ENCODE measurements at regions not wholly inside any gene's neighbourhood (a gene's known extent, or its start where the extent isn't known, plus 50 kb on each side); places are given as distances from the start of the nearest gene placed in this dataset.

DNA sequence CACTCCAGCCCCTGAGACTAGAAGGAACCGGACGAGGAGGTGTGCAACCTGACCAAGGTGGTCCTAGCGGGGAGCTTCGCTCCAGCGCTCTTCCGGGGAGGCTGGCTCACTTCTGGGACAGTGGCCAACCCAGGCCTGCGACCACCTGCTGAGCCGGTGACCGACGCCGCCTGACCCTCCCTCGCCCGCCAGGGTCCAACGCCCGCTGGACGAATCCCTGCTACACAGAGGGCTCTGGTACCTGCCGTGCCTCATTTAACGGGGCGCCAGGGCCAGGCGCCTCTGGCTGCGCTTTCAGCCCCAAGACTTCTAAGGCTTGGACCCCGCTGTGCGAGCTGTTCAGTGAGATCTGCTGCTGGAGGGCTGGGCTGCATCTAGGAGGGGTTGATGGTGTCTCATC is 99.5 kb upstream of the KCNJ18 start:
- DNase-seq (ENCODE audit: low spot score) (no peak), ATAC-seq (no peak), FAIRE-seq (no peak)
- no peaks in the 10 kb centered on the region for H3K9me3 ChIP-seq (ENCODE audit: low read length)
- in situ Hi-C loops (cut with HindIII; ENCODE audit: extremely low pct_ligation_motif_present, low pct_unique_long_range_greater_than_20kb) (no loop called here), intact Hi-C loops (cut with micrococcal nuclease; ENCODE audit: unreplicated experiment) (no loop called here)
- H4K20me1 ChIP-seq (ENCODE audit: insufficient read depth, low read length): no peaks in the 10 kb centered on the region
- ChIA-PET CTCF (ENCODE audit: low intra/inter-chr PET ratio, low total read pairs) (no interaction called here), POLR2A (no interaction called here)
- no peaks in the 10 kb centered on the region; a peak in 1 of 5 replicates for H3K27me3 ChIP-seq (ENCODE audit: control insufficient read depth in 1 of 2, insufficient read depth in 2 of 2, low read length in 2 of 2)
- H3K4me1 ChIP-seq (ENCODE audit: insufficient read depth, low read length): peaks cover 6% of the 10 kb centered on the region
- H3K4me2 ChIP-seq (ENCODE audit: low read depth, low read length): no peak overlapping the region
- no peaks in the 10 kb centered on the region for H3K36me3 ChIP-seq (replicated peaks in 1 of 2; ENCODE audit: control insufficient read depth in 1 of 2, insufficient read depth in 2 of 2, low read length in 2 of 2)
- no TSS peak for BruUV-seq (replicated peaks)
- no peak overlapping the region for H3K27ac ChIP-seq (ENCODE audit: extremely low read length, insufficient read depth, low read length)
- no peak overlapping the region for H3K9ac ChIP-seq (ENCODE audit: insufficient read depth, low read depth, low read length)
- no CpG with 5 or more reads among the region's 23 CpGs for WGBS (ENCODE audit: low lambda C conversion rate)
- no peak overlapping the region for H2AFZ ChIP-seq (ENCODE audit: low read length)
- no peak overlapping the region for H3K4me3 ChIP-seq (replicated peaks in 1 of 3; ENCODE audit: insufficient read depth in 1 of 3, low read depth in 2 of 3, low read length in 3 of 3)
- no peaks in the 10 kb centered on the region for H3K79me2 ChIP-seq (ENCODE audit: insufficient read depth, low read length)
- TF ChIP-seq ZNF468 (CRISPR knock-in tag; IDR thresholded peaks at IDR 0.05): no peak
- no peak for TF ChIP-seq SMAD9 (CRISPR knock-in tag; IDR thresholded peaks at IDR 0.05)
- no peak for TF ChIP-seq ZNF101 (CRISPR knock-in tag; IDR thresholded peaks at IDR 0.05; ENCODE audit: borderline replicate concordance, low read depth)
- TF ChIP-seq, protein P1, sequence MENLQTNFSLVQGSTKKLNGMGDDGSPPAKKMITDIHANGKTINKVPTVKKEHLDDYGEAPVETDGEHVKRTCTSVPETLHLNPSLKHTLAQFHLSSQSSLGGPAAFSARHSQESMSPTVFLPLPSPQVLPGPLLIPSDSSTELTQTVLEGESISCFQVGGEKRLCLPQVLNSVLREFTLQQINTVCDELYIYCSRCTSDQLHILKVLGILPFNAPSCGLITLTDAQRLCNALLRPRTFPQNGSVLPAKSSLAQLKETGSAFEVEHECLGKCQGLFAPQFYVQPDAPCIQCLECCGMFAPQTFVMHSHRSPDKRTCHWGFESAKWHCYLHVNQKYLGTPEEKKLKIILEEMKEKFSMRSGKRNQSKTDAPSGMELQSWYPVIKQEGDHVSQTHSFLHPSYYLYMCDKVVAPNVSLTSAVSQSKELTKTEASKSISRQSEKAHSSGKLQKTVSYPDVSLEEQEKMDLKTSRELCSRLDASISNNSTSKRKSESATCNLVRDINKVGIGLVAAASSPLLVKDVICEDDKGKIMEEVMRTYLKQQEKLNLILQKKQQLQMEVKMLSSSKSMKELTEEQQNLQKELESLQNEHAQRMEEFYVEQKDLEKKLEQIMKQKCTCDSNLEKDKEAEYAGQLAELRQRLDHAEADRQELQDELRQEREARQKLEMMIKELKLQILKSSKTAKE (CRISPR knock-in tag; IDR thresholded peaks at IDR 0.05; ENCODE audit: borderline replicate concordance): no peak
- no peak for TF ChIP-seq HHEX (CRISPR knock-in tag; IDR thresholded peaks at IDR 0.05)
- no peak for TF ChIP-seq ZNF660 (CRISPR knock-in tag; IDR thresholded peaks at IDR 0.05; ENCODE audit: borderline replicate concordance, low read depth)
- TF ChIP-seq, protein P2, sequence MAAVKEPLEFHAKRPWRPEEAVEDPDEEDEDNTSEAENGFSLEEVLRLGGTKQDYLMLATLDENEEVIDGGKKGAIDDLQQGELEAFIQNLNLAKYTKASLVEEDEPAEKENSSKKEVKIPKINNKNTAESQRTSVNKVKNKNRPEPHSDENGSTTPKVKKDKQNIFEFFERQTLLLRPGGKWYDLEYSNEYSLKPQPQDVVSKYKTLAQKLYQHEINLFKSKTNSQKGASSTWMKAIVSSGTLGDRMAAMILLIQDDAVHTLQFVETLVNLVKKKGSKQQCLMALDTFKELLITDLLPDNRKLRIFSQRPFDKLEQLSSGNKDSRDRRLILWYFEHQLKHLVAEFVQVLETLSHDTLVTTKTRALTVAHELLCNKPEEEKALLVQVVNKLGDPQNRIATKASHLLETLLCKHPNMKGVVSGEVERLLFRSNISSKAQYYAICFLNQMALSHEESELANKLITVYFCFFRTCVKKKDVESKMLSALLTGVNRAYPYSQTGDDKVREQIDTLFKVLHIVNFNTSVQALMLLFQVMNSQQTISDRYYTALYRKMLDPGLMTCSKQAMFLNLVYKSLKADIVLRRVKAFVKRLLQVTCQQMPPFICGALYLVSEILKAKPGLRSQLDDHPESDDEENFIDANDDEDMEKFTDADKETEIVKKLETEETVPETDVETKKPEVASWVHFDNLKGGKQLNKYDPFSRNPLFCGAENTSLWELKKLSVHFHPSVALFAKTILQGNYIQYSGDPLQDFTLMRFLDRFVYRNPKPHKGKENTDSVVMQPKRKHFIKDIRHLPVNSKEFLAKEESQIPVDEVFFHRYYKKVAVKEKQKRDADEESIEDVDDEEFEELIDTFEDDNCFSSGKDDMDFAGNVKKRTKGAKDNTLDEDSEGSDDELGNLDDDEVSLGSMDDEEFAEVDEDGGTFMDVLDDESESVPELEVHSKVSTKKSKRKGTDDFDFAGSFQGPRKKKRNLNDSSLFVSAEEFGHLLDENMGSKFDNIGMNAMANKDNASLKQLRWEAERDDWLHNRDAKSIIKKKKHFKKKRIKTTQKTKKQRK (IDR thresholded peaks at IDR 0.05; ENCODE audit: low read length): no peak
- TF ChIP-seq ARHGAP35 (CRISPR knock-in tag; IDR thresholded peaks at IDR 0.05; ENCODE audit: borderline replicate concordance): no peak
- TF ChIP-seq EEA1 (CRISPR knock-in tag; IDR thresholded peaks at IDR 0.05; ENCODE audit: borderline replicate concordance): no peak
- no peak for TF ChIP-seq ZNF274 (CRISPR knock-in tag; IDR thresholded peaks at IDR 0.05)
- TF ChIP-seq, protein P3, sequence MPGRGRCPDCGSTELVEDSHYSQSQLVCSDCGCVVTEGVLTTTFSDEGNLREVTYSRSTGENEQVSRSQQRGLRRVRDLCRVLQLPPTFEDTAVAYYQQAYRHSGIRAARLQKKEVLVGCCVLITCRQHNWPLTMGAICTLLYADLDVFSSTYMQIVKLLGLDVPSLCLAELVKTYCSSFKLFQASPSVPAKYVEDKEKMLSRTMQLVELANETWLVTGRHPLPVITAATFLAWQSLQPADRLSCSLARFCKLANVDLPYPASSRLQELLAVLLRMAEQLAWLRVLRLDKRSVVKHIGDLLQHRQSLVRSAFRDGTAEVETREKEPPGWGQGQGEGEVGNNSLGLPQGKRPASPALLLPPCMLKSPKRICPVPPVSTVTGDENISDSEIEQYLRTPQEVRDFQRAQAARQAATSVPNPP (CRISPR knock-in tag; IDR thresholded peaks at IDR 0.05): no peak
- TF ChIP-seq ZNF749 (CRISPR knock-in tag; IDR thresholded peaks at IDR 0.05; ENCODE audit: borderline replicate concordance): no peak
- TF ChIP-seq, protein P4, sequence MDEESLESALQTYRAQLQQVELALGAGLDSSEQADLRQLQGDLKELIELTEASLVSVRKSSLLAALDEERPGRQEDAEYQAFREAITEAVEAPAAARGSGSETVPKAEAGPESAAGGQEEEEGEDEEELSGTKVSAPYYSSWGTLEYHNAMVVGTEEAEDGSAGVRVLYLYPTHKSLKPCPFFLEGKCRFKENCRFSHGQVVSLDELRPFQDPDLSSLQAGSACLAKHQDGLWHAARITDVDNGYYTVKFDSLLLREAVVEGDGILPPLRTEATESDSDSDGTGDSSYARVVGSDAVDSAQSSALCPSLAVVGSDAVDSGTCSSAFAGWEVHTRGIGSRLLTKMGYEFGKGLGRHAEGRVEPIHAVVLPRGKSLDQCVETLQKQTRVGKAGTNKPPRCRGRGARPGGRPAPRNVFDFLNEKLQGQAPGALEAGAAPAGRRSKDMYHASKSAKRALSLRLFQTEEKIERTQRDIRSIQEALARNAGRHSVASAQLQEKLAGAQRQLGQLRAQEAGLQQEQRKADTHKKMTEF (CRISPR knock-in tag; IDR thresholded peaks at IDR 0.05): no peak
- TF ChIP-seq, protein P5, sequence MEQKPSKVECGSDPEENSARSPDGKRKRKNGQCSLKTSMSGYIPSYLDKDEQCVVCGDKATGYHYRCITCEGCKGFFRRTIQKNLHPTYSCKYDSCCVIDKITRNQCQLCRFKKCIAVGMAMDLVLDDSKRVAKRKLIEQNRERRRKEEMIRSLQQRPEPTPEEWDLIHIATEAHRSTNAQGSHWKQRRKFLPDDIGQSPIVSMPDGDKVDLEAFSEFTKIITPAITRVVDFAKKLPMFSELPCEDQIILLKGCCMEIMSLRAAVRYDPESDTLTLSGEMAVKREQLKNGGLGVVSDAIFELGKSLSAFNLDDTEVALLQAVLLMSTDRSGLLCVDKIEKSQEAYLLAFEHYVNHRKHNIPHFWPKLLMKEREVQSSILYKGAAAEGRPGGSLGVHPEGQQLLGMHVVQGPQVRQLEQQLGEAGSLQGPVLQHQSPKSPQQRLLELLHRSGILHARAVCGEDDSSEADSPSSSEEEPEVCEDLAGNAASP (CRISPR knock-in tag; IDR thresholded peaks at IDR 0.05; ENCODE audit: borderline replicate concordance): no peak
- TF ChIP-seq ZNF841 (CRISPR knock-in tag; IDR thresholded peaks at IDR 0.05; ENCODE audit: borderline replicate concordance): no peak

Measured in HepG2 (cell line).